SH-SY5Y (cell line): ENCODE measurements at regions not wholly inside any gene's neighbourhood (a gene's known extent, or its start where the extent isn't known, plus 50 kb on each side); places are given as distances from the start of the nearest gene placed in this dataset.

ENCODE experiments used
- GATA2 ChIP-seq: IDR thresholded peaks from 2 replicates; pipeline ENCODE4 v1.6.1; 2011; ENCODE audit warnings: mild to moderate bottlenecking, low read depth, low read length
- GATA3 ChIP-seq: IDR thresholded peaks from 2 replicates; pipeline ENCODE4 v1.6.1; 2011; ENCODE audit warnings: low read depth, mild to moderate bottlenecking, low read length, moderate library complexity

DNA sequence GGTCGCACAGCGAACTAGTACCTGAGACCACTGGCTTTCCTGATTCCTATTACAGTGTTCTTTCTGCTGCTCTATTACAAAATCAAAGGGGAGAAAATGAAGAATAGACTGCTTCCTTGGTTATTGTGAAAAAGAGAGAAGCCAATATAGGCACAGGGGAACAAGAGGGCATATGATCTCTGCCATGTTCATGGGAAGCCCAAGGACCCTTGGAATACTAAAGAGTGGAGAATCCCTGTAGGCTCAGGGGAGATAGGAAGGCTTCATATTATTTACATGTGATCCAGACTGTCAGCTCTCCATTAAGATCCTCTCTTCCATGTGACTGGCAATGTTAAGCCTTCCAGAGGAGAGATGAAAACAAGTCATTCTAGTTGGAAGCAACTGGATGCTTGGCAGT is 135.7 kb upstream of the MYCN start:
- TF ChIP-seq GATA3 = no peak

DNA sequence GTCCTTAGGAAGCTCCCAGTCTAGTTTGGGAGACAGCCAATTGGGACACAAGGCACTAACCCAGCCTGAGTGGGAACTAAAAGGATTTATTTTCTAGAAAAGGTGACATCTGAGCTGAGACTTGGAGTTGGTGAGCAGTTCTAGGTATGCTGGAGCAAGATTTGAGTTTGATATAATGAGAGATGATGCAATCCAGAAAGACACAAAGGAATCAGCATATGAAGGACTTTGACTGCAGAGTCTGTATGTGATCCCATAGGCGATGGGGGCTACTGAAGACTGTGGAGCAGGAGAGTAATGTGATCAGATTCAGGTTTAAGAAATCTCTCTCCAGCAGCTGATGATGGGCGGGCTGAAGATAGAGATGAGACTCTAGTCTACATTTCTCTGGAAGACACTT is 135.1 kb upstream of the MYCN start:
- no peak for TF ChIP-seq GATA3
- no peak for TF ChIP-seq GATA2

DNA sequence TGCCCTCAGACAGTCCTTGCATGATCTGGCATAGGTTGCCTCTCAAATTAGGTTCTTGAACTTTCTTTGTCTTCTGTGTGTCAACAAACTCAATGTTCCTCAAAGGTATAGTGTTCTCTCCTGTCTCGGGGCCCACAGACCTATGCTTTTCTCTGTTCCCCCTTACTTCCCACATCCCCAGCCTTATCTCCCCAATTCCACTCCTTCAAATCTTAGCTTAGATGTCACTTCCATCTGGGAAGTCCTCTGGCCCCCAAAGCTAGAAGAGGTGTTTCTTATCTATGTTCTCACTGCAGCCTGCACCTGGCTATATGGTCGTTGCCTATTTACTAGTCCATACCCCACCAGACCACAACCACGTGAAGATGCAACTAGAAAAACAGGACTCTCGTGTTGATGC is 134.6 kb upstream of the MYCN start:
- TF ChIP-seq GATA2 (no peak), GATA3 (no peak)

DNA sequence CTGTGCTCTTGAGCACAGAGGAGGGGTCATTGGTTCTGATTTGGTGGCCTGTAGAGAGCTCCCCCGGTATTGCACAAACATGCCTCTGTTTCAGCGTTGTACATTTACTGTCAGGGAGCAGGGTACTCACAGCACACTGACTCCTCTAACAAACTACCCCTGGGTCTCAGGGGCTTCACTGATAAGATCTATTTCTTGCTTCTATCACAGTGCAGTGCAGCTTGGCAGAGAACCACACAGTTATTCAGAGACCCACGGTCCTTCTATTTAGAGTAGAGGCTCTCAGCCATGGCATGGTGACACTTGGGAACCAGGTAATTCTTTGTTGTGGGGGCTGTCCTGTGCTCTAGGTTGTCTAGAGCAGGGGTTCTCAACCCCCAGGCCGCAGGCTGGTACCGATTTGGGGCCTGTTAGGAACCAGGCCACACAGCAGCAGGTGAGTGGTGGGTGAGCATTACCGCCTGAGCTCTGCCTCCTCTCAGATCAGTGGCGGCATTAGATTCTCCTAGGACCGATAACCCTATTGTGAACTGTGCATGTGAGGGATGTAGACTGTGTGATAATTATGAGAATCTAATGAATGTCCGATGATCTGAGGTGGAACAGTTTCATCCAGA is 133.4 kb upstream of the MYCN start:
- TF ChIP-seq GATA2 (no peak), GATA3 (no peak)

DNA sequence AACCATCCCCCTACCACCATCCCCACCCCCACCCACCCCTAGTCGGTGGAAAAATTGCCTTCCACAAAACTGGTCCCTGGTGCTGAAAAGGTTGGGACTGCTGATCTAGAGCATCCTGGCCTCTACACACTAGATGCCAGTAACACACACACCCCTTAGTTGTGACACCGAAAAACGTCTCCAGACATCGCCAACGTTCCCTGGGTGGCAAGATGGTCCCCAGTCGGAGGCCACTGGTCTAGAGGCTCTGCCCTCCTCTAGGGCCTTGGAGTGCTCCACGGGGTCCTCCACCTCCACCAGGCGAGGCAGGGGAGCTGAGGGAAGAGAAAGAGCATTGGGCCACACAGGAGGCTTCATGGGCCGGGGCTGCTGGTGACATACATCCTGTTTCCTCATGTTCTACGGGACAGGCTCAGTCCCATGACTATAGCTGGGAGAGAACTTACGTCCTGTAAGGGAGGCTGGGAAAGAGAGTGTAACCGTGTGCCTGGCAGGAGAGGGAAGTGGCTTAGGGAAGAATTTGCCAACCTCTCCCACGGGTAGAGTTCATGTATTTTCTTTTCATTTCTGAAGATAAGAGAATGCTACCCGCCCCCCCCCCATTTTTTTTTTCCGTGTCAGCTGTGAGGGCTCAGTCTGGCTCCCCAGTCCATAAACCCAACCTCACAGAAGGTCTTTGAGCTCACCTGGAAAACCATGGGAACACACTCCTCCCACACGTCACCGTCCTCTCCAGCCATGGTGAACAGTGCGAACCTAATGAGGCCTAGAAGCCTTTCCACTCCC is 132.7 kb upstream of the MYCN start:
- no peak for TF ChIP-seq GATA3
- TF ChIP-seq GATA2 = no peak

DNA sequence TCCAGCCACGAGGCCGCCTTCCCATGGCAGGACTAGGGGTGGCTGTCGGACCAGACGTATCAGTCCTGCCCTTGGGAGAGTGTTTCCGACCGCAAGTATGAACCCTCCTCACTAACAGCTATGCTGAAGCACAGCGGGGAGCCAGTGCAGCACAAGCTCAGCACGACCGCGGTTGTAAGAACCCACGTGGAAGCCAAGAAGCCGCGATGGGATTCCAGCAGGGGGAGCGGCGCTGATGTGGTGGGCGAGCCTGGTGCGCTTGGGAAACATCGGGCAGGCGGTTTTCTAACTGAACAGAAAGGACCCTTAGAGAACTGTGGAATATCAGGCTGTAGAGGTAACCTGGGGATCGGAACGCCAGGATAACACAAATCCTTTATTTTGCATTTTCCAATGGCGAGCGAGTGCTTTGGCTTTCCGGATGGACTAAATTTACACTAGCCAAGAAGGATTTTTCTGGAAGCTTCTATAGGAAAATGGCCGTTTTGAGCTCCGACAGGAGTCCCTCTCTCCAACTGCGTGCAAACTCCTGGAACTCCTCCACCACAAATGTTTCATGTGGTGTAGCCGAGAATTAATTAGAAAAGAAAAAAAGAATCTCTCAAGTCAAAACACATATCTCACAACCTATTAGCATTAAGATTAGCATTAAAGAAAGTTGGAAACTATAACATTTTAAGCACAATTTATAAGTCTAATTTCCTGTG is 132.0 kb upstream of the MYCN start:
- TF ChIP-seq GATA2 (no peak), GATA3 (no peak)

DNA sequence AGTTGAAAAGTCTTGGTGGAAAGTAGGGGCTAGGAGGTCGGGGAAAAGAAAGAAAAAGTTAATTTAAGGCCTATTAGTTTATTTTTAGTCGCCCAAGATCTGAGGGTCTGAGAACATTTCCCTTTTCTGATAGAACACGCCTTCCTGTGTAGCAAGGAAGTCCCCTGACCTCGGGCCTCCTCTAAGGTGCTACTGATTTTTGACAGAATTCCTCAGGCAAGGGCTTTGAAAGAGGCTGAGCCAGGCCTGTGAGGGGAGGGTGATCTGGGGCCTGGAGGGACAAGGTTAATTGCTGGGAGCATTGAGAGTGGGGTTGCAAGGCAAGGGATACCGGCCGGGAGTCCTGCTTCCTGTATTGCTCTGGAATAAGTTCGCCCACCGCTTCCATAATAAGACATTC is 131.4 kb upstream of the MYCN start:
- no peak for TF ChIP-seq GATA3
- no peak for TF ChIP-seq GATA2

DNA sequence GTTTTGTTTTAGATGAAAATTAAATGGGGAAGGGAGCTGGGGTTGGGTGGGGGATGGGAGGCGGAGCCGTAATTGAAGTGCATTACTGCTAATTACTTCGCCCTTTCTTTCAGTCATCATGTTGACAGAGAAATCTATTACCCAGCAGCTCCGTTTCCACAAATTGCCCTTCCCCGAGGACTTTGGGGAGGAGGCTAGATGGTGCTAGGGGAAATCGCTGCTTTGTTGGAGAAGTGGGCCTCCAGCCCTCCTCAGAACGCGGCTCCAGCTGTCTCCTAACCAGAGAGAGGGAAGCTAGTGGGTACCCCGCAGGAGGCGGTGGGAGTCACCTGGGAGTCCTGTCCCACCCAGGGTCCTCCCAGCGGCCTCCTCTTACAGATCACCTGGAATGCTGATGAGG is 130.9 kb upstream of the MYCN start:
- no peak for TF ChIP-seq GATA2
- no peak for TF ChIP-seq GATA3

DNA sequence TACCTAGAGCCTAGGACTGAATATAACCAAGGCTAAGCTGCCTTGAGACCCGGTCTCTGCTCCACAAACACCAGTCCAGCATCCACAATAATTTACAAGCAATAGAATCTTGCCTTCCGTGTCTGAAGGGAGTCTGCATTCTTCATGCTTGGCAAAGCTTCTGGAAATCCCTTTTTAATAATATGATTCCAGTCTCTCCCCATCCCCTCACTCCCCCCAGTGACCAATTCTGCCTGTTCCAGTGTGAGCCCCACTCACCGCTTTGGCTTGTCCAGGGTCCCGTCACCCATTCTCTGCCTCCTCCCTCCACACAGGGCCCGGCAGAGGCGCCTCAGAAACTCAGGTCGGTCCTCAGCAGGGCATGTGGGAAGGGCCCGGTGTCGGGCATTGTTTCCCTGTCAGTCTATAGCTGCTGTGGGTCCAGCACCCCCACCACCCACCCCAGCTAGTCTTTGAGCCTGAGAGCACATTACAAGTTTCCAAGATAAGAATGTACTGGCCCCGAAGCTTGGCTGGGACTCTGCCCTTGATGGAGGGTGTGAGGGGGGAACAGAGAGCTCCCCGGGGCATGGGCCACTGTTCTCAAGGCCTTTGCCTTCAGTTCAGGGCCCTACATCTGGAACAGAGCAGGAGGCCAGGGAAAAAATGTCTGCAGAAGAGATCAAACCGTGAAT is 129.7 kb upstream of the MYCN start:
- TF ChIP-seq GATA3 = no peak
- TF ChIP-seq GATA2 = no peak

DNA sequence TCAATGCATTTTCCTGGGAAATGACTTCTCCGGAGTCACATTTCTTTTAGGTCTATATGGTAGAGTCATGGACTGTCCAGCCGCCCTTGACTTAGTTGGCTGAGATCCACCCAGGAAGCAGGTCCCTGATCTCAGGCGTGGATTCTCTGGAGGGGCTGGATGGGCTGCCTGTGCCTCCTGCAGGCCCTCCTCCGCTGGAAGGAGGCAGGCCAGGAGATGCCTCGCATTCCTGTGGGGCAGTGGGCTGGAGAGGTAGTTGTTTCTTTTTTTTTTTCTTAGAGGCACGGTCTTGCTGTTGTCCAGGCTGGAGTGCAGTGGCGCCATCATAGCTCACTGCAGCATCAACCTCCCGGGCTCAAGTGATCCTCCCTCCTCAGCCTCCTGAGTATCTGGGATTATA is 129.0 kb upstream of the MYCN start:
- TF ChIP-seq GATA3 (no peak), GATA2 (no peak)

DNA sequence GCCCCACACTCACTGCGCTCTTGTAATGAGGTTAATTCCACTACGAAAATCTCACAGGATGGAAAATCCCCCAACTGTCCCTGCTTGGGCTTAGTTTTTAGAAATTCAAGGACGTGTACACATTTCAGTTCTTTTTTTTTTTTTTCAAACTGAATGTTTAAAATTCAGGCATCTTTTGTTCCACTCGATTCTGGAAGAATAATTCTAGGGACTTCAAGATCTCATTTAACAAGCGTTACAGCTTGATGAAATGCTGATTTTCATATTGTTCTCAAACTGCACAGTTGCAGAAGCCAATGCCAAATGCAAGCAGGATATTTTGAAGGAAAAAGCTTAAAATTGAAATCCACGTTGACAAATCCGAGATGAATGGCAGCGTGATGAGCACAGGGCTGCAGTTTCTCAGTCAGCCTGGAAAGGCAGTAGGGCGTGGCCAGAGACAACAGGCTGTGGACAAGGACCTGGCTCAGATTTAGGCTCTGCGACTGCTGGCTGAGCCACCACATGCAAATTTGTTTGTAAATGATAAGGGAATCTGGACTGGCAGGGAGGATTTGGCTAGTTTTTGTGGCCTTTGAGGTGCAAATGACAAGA is 128.1 kb upstream of the MYCN start:
- TF ChIP-seq GATA2 (no peak), GATA3 (no peak)

DNA sequence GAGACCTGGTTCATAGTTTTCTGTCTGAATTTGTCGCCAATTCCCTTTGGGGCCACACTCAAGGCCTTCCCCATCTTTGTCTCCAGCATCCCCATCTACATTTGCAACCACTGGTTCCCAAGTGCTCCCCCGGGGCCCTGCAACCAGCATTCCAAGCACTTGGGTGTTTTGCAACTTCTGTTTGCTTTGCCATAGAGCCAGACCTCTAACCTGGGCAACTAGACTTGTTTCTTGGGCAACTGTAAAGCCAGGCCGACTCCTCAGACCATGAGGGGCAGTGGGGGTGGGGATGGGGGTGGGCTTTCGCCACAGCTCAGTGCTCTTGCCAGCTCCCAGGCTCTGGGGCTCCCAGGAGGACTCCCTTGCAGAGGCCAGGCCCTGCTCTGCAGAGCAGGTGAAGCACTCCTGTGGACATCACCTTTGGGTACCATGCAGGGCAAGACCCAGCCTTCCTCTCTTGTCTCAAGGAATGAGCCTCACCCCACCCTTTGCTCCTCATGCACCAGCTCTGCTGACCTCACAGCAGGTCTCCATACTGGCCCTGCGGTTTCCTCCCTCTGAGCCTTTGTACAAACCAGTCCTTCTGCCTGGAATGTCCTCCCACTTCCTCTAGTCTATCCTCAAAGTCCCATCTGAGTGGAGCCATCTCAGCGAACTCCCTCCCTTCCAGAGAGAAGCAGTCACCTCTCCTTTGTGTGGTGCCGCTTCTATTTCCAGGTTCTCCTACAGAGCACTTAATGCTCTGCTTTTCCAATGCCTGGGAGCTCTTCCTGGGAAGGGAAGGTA is 126.7 kb upstream of the MYCN start:
- TF ChIP-seq GATA3 (no peak), GATA2 (no peak)

DNA sequence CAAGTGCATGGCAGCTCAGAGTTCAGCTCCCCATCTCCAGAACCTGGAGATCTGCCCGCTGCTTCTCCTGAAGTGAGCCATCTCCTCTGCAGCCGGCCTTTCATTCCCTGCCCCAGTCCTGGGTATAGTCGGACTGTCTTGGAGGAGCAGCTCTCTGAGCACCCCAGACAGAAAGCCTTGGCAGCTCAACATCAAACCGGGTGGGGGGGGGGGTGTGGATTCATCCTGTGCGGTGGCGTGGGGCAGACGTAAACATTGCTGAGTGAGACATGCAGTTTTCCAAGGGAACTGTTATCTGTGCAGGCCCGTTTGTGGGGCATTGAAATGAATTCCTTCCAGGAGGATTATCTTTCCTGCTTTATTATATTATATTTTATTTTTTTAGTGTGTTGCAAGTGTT is 125.9 kb upstream of the MYCN start:
- TF ChIP-seq GATA3 = no peak
- TF ChIP-seq GATA2 = no peak
